GM19395 (cell line): ENCODE measurements at regions not wholly inside any gene's neighbourhood (a gene's known extent, or its start where the extent isn't known, plus 50 kb on each side); places are given as distances from the start of the nearest gene placed in this dataset.

Source experiments
- ATAC-seq: cut with Tn5 transposase; IDR thresholded peaks from one replicate; pipeline ENCODE4 v1.9.1; 2021; ENCODE audit warnings: mild to moderate bottlenecking, moderate library complexity; ENCODE audit not compliant: unreplicated experiment

- no peak for ATAC-seq
These were observed 110.4 kb upstream of the RFLNA start for GRCh38 chr12:124184456-124184855.

- ATAC-seq, result no peak
These were observed 108.8 kb upstream of the RFLNA start for GRCh38 chr12:124185971-124186686.

DNA sequence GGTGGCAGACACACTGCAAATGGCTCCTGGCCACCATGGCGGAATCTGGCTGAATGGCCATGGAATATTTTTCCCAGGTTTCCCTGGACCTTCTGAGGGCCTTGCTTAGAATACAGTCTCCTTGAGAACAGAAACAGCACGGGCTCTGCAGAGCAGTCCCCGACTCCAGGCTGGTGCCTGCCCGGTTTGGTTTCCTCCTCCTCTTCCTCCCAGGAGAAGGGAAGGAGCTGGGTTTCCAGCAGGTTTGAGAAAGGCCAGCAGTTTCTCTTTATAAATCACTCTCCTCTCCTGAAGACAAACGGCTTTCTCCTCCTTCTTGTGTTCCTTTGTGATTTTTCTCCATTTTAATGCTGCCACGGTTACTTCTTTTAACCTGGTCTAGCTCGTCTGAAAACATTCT is 106.8 kb upstream of the RFLNA start:
- no peak for ATAC-seq

GRCh38 chr12:124188561-124189405 is 106.1 kb upstream of the RFLNA start:
- no peak for ATAC-seq

GRCh38 chr12:124190312-124191023 is 104.4 kb upstream of the RFLNA start:
- ATAC-seq, result no peak

- no peak for ATAC-seq
These were observed 103.9 kb upstream of the RFLNA start for GRCh38 chr12:124191024-124191359.

DNA sequence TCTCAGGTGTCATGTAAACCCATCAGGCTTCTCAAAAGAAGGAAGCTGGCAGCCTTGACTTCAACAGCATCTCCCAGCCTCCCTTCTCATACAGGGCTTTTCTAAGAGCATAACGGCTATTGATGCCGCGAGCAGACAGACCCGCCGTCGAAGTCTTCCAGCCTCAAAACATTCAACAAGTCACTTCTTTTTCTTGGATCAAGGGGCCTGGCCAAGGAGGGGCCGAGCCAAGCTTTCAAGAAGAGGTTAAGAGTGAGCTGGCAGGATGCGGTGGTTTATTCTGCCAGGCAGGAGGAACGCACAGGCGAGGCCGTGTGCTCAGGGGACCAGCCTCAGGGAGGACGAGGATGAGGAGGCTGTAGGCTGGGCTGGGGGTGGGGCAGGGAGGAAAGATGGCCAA is 102.9 kb upstream of the RFLNA start:
- no peak for ATAC-seq

GRCh38 chr12:124194264-124194892 is 100.5 kb upstream of the RFLNA start:
- ATAC-seq, result no peak

- no peak for ATAC-seq
These were observed 99.9 kb upstream of the RFLNA start for GRCh38 chr12:124194893-124195566.

GRCh38 chr12:124195567-124195942 is 99.3 kb upstream of the RFLNA start:
- ATAC-seq, result no peak

DNA sequence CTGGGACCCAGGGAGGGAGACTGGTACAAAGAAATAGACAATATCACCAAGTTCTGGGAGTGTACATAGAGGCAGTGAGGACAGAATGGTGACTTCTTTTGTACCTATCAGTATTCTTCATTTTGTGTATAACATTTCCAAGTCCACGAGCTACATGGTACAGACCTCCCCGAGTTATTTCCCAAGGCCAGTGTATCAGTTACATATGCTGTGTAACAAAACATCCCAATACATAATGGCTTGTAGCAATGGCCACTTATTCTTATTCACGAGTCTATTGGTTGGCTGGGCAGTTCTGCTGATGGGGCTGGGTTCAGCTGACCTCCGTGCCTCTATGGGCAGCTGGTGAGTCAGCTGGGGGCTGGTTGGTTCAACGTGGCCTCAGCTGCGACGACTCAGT is 98.7 kb upstream of the RFLNA start:
- ATAC-seq, result no peak

- no peak for ATAC-seq
These were observed 93.6 kb upstream of the RFLNA start for GRCh38 chr12:124201248-124201647.

DNA sequence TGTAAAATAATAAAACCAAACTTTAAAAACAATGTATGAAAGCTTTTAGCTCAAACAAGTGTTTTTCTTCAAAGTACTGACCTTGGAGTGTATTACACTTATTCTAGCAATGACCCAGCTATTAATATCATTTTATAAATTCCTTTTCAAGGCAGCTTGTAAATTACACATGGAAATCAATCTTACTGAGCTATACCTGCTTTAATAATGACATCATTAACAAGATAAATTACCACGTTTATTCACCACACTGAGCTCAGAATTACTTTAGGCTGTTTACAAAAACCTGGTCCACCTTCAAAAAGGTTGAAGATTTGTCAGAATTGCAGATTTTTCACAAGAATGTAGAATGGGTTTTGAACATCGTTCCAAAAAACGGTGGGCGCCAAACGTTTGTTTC is 91.7 kb upstream of the RFLNA start:
- ATAC-seq, result no peak

GRCh38 chr12:124205405-124205804 is 89.5 kb upstream of the RFLNA start:
- ATAC-seq, result no peak

DNA sequence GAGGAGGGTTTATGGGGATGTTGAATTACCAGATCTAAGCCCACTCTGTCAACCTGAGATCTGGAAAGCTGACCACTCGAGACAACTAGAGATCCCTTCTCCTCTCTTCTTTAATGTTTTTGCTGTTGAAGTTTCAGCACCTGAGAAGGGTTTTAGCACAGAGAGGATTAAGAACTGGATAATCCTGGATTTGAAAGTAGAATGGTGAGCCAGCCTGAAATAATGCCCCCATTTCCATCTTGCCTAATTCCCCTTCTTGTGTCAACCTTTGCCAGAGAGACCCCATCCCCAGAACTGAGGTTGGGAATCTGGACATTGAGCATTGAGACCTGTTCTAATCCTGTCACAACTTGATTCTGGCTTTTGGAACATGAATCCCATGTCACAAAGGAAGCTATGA is 87.8 kb upstream of the RFLNA start:
- no peak for ATAC-seq

GRCh38 chr12:124207617-124208016 is 87.3 kb upstream of the RFLNA start:
- no peak for ATAC-seq

- ATAC-seq, result no peak
These were observed 86.4 kb upstream of the RFLNA start for GRCh38 chr12:124208489-124208888.

- no peak for ATAC-seq
These were observed 83.8 kb upstream of the RFLNA start for GRCh38 chr12:124210991-124211577.

DNA sequence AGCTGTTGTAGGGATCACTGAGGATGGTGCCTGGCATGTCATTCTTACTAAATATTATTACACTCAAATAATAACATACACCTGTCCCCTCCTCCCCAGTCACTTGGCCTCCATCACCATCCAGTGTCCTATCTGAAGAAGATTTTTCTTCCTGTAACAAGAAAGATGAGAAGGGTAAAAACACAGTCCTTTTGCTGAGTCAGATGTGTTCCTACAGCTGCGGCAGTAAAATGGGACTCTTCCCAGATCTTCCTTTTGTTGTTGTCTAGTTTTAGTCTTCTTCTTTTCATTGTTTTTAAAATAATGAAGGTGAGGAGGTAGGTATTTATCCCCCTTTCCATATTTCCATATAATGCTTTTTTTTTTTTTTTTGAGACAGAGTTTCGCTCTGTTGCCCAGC is 83.1 kb upstream of the RFLNA start:
- no peak for ATAC-seq

GRCh38 chr12:124213666-124214347 is 81.1 kb upstream of the RFLNA start:
- no peak for ATAC-seq
